Liver (tissue), 8 donors: ENCODE measurements at regions not wholly inside any gene's neighbourhood (a gene's known extent, or its start where the extent isn't known, plus 50 kb on each side); places are given as distances from the start of the nearest gene placed in this dataset.

ENCODE experiments used
- DNase-seq: peaks from one replicate; pipeline ENCODE4 v3.0.0-alpha.2; 2017; ENCODE audit warnings: low spot score
- H3K27ac ChIP-seq, 2 donors: one replicate each; pipeline ENCODE4 v1.7.0; 2013; ENCODE audit warnings: inconsistent platforms in 2 of 2, low read length in 2 of 2, control low read depth in 1 of 2, low read depth in 1 of 2, mild to moderate bottlenecking in 1 of 2
- H3K27me3 ChIP-seq, 4 donors: one replicate each; pipeline versions ENCODE4 v1.6.1 to v1.7.0; 2013; ENCODE audit warnings: low read length in 3 of 4, inconsistent platforms in 1 of 4, mild to moderate bottlenecking in 1 of 4, moderate library complexity in 1 of 4; ENCODE audit not compliant: control insufficient read depth in 4 of 4, insufficient read depth in 4 of 4
- H3K36me3 ChIP-seq, 4 donors: one replicate each; pipeline versions ENCODE4 v1.6.1 to v1.7.0; 2013; ENCODE audit warnings: low read length in 3 of 4, mild to moderate bottlenecking in 3 of 4, low read depth in 1 of 4, moderate library complexity in 1 of 4; ENCODE audit not compliant: control insufficient read depth in 4 of 4, insufficient read depth in 3 of 4
- H3K4me1 ChIP-seq, 4 donors: one replicate each; pipeline versions ENCODE4 v1.6.1 to v1.7.0; 2013; ENCODE audit warnings: low read length in 3 of 4, mild to moderate bottlenecking in 3 of 4, moderate library complexity in 1 of 4; ENCODE audit not compliant: control insufficient read depth in 4 of 4, insufficient read depth in 4 of 4
- H3K4me3 ChIP-seq, 3 donors: one replicate each; pipeline versions ENCODE4 v1.6.1 to v1.7.0; 2013; ENCODE audit warnings: low read length in 3 of 3, control low read depth in 1 of 3, low read depth in 1 of 3, mild to moderate bottlenecking in 1 of 3
- H3K9ac ChIP-seq, 2 donors: one replicate each; pipeline ENCODE4 v1.7.0; 2013; ENCODE audit warnings: low read length in 2 of 2, mild to moderate bottlenecking in 2 of 2, moderate library complexity in 2 of 2, control low read depth in 1 of 2, low read depth in 1 of 2
- H3K9me3 ChIP-seq, 4 donors: one replicate each; pipeline versions ENCODE4 v1.6.1 to v1.7.0; 2013; ENCODE audit warnings: low read length in 3 of 4; ENCODE audit not compliant: control insufficient read depth in 4 of 4
- ATF3 ChIP-seq: IDR thresholded peaks from 2 replicates; pipeline ENCODE4 v1.6.1; 2016; ENCODE audit warnings: antibody characterized with exemption
- CTCF ChIP-seq: fragments of 150-350 bp; IDR thresholded peaks from 2 replicates; pipeline ENCODE4 v1.5.1; 2017; ENCODE audit warnings: improper control_type of control experiment, low read depth, low read length; ENCODE audit not compliant: missing input control
- EGR1 ChIP-seq, 2 donors: IDR thresholded peaks; 2 replicates each; pipeline ENCODE4 v1.6.1; 2016 to 2018; ENCODE audit warnings: antibody characterized with exemption in 2 of 2, low read depth in 2 of 2
- FOXA1 ChIP-seq: IDR thresholded peaks from 2 replicates; pipeline ENCODE4 v1.6.1; 2016; ENCODE audit warnings: antibody characterized with exemption
- HNF4A ChIP-seq, 2 donors: conservative IDR thresholded peaks; 2 replicates each; pipeline ENCODE4 v1.6.1; 2016; ENCODE audit warnings: antibody characterized with exemption in 2 of 2, mild to moderate bottlenecking in 2 of 2
- HNF4G ChIP-seq: IDR thresholded peaks from 2 replicates; pipeline ENCODE4 v1.6.1; 2016; ENCODE audit warnings: antibody characterized with exemption
- JUND ChIP-seq, 2 donors: IDR thresholded peaks; 2 replicates each; pipeline ENCODE4 v1.6.1; 2016; ENCODE audit warnings: antibody characterized with exemption in 2 of 2
- RAD21 ChIP-seq, 2 donors: IDR thresholded peaks; 2 replicates each; pipeline ENCODE4 v1.6.1; 2016; ENCODE audit warnings: antibody characterized with exemption in 2 of 2, mild to moderate bottlenecking in 2 of 2
- RXRA ChIP-seq, 2 donors: IDR thresholded peaks; 2 replicates each; pipeline ENCODE4 v1.6.1; 2017 to 2018; ENCODE audit warnings: antibody characterized with exemption in 2 of 2, mild to moderate bottlenecking in 1 of 2
- SP1 ChIP-seq: IDR thresholded peaks from 2 replicates; pipeline ENCODE4 v1.6.1; 2018; ENCODE audit warnings: antibody characterized with exemption, mild to moderate bottlenecking
- TAF1 ChIP-seq: conservative IDR thresholded peaks from 2 replicates; pipeline ENCODE4 v1.6.1; 2016; ENCODE audit warnings: antibody characterized with exemption, mild to moderate bottlenecking
- WGBS: extraction: QIAGEN DNeasy Blood & Tissue Kit; methylation state at CpG from one replicate; pipeline ENCODE4 v1.1.7; 2013; 5-methylcytosine and 5-hydroxymethylcytosine counted together
- TF ChIP-seq, protein P1 (sequence below): IDR thresholded peaks from 2 replicates; pipeline ENCODE4 v1.6.1; 2016; ENCODE audit warnings: antibody characterized with exemption, mild to moderate bottlenecking
- TF ChIP-seq, protein P2 (sequence below): IDR thresholded peaks from 2 replicates; pipeline ENCODE4 v1.6.1; 2016; ENCODE audit warnings: antibody characterized with exemption
- TF ChIP-seq, protein P3 (sequence below): IDR thresholded peaks from 2 replicates; pipeline ENCODE4 v1.6.1; 2016; ENCODE audit warnings: antibody characterized with exemption
- donor health status: healthy.
- donor health status: healthy.
- donor health status: healthy.
- donor health status: healthy.
- donor health status: healthy.

GRCh38 chr2:217183471-217183870, 323.6 kb upstream of the TNP1 start (continued):
- TF ChIP-seq TAF1 = no peak

- TF ChIP-seq RXRA (IDR thresholded peaks at IDR 0.05) = no peak
- TF ChIP-seq FOXA1 = no peak
- no peak for TF ChIP-seq CTCF
- TF ChIP-seq, protein P1, sequence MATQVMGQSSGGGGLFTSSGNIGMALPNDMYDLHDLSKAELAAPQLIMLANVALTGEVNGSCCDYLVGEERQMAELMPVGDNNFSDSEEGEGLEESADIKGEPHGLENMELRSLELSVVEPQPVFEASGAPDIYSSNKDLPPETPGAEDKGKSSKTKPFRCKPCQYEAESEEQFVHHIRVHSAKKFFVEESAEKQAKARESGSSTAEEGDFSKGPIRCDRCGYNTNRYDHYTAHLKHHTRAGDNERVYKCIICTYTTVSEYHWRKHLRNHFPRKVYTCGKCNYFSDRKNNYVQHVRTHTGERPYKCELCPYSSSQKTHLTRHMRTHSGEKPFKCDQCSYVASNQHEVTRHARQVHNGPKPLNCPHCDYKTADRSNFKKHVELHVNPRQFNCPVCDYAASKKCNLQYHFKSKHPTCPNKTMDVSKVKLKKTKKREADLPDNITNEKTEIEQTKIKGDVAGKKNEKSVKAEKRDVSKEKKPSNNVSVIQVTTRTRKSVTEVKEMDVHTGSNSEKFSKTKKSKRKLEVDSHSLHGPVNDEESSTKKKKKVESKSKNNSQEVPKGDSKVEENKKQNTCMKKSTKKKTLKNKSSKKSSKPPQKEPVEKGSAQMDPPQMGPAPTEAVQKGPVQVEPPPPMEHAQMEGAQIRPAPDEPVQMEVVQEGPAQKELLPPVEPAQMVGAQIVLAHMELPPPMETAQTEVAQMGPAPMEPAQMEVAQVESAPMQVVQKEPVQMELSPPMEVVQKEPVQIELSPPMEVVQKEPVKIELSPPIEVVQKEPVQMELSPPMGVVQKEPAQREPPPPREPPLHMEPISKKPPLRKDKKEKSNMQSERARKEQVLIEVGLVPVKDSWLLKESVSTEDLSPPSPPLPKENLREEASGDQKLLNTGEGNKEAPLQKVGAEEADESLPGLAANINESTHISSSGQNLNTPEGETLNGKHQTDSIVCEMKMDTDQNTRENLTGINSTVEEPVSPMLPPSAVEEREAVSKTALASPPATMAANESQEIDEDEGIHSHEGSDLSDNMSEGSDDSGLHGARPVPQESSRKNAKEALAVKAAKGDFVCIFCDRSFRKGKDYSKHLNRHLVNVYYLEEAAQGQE = no peak
- no peak for TF ChIP-seq RAD21 (IDR thresholded peaks at IDR 0.05)
- no peak for TF ChIP-seq HNF4G
- TF ChIP-seq EGR1 (IDR thresholded peaks at IDR 0.05; ENCODE audit: low read depth in 2 of 2) = no peak
- TF ChIP-seq ATF3 = no peak
- TF ChIP-seq, protein P2, sequence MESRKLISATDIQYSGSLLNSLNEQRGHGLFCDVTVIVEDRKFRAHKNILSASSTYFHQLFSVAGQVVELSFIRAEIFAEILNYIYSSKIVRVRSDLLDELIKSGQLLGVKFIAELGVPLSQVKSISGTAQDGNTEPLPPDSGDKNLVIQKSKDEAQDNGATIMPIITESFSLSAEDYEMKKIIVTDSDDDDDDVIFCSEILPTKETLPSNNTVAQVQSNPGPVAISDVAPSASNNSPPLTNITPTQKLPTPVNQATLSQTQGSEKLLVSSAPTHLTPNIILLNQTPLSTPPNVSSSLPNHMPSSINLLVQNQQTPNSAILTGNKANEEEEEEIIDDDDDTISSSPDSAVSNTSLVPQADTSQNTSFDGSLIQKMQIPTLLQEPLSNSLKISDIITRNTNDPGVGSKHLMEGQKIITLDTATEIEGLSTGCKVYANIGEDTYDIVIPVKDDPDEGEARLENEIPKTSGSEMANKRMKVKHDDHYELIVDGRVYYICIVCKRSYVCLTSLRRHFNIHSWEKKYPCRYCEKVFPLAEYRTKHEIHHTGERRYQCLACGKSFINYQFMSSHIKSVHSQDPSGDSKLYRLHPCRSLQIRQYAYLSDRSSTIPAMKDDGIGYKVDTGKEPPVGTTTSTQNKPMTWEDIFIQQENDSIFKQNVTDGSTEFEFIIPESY = no peak
- no peaks in the 10 kb centered on the region for H3K9me3 ChIP-seq
- no peak for DNase-seq
- H3K27ac ChIP-seq = no peak overlapping the region
- H3K36me3 ChIP-seq = no peaks in the 10 kb centered on the region
- no peaks in the 10 kb centered on the region for H3K4me1 ChIP-seq
- H3K9ac ChIP-seq = no peak overlapping the region
- H3K27me3 ChIP-seq = no peaks in the 10 kb centered on the region
- WGBS = 76% methylated on average over 3 of the region's 3 CpGs
- H3K4me3 ChIP-seq = no peak overlapping the region
Observed at GRCh38 chr2:217182926-217183325, 323.1 kb upstream of the TNP1 start.

DNA sequence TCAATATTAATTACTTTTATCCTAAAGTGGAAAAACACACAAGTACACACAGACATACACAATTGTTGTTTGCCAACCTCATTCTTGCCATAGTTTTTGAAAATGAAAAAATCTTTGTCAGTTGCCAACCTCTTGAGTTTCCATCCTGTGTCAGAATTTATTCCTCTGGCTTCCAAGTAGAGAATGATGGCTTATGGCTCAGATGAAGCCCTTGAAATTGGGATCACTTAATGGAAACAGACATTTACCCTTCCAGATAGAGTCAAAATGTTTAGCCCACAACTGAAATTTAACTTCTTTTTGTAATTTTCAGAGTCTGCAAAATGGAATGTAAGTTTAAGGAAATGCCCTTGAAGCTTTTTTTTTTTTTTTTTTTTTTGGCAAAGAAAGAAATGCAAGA, 321.6 kb upstream of the TNP1 start:
- TF ChIP-seq CTCF (no peak), EGR1 (IDR thresholded peaks at IDR 0.05; ENCODE audit: low read depth in 2 of 2) (no peak), JUND (IDR thresholded peaks at IDR 0.05) (no peak), HNF4A (conservative IDR thresholded peaks at IDR 0.05) (no peak), SP1 (no peak)
- TF ChIP-seq, protein P3, sequence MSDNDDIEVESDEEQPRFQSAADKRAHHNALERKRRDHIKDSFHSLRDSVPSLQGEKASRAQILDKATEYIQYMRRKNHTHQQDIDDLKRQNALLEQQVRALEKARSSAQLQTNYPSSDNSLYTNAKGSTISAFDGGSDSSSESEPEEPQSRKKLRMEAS = no peak

More for the DNA sequence above, 321.6 kb upstream of the TNP1 start:
- DNase-seq = no peak
- Histone ChIP-seq H3K9ac (no peak overlapping the region), H3K4me3 (no peak overlapping the region), H3K36me3 (no peaks in the 10 kb centered on the region), H3K27ac (no peak overlapping the region), H3K9me3 (no peaks in the 10 kb centered on the region), H3K27me3 (no peaks in the 10 kb centered on the region), H3K4me1 (no peaks in the 10 kb centered on the region)
